ENCODE measurements at regions not wholly inside any gene's neighbourhood (a gene's known extent, or its start where the extent isn't known, plus 50 kb on each side); places are given as distances from the start of the nearest gene placed in this dataset.
A peak's percentile ranks its signal among the peaks of the same experiment; 100 is the strongest.
"Not testable (repeated sequence)": the region's sequence is repeated elsewhere in the genome, so short reads cannot be mapped to it uniquely, and the experiment has no call there.

DNA sequence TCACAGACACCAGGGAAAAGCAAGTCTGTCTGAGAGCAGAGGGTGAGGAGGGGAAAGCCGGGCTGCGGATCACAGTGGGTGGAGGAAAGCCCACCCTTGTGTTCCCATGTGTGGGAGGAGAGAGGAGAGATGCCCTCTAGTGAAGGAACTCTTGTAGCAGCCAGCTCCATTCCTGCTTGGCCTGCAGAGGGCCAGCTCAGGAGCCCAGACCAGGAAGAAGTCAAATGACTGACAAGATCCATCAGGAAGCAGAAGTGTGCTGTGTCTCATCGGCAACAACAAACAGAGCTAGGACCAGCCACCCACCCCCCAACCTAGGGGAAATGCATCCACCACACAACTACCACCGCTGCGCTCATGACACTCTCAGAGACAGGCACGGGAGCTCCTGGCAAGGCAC, 1548.3 kb downstream of the RPIA start:
- H3K4me3 ChIP-seq (ENCODE audit: low read depth, low read length, poor library complexity, severe bottlenecking); POLR2A ChIA-PET; H3K9me3 ChIP-seq (ENCODE audit: low read length); BruUV-seq (replicated peaks); CTCF ChIA-PET (ENCODE audit: unreplicated experiment); H3K9me2 ChIP-seq (ENCODE audit: insufficient read depth, low read length); H3K4me2 ChIP-seq (ENCODE audit: low read length); H2AFZ ChIP-seq (ENCODE audit: low read length); H3K79me2 ChIP-seq (ENCODE audit: insufficient read depth, low read depth, low read length); H4K20me1 ChIP-seq (ENCODE audit: insufficient read depth, low read length); H3K36me3 ChIP-seq (ENCODE audit: insufficient read depth, low read length); DNase-seq (ENCODE audit: low spot score); H3K27ac ChIP-seq (ENCODE audit: low read depth, low read length, poor library complexity, severe bottlenecking): not testable (repeated sequence)
- H3K4me1 ChIP-seq (ENCODE audit: insufficient read depth, low read length, poor library complexity, severe bottlenecking), result peaks cover 25% of the 10 kb centered on the region
- intact Hi-C loops (cut with micrococcal nuclease; ENCODE audit: unreplicated experiment), result loop anchor here (5.0 kb wide), 1 partner anchor 202 kb away; no protein-coding TSS in a partner anchor
- TF ChIP-seq, protein P1, sequence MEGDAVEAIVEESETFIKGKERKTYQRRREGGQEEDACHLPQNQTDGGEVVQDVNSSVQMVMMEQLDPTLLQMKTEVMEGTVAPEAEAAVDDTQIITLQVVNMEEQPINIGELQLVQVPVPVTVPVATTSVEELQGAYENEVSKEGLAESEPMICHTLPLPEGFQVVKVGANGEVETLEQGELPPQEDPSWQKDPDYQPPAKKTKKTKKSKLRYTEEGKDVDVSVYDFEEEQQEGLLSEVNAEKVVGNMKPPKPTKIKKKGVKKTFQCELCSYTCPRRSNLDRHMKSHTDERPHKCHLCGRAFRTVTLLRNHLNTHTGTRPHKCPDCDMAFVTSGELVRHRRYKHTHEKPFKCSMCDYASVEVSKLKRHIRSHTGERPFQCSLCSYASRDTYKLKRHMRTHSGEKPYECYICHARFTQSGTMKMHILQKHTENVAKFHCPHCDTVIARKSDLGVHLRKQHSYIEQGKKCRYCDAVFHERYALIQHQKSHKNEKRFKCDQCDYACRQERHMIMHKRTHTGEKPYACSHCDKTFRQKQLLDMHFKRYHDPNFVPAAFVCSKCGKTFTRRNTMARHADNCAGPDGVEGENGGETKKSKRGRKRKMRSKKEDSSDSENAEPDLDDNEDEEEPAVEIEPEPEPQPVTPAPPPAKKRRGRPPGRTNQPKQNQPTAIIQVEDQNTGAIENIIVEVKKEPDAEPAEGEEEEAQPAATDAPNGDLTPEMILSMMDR (conservative IDR thresholded peaks at IDR 0.05; ENCODE audit: low read length), result peak; percentile 35; the same call in 1 of the 2 replicates

DNA sequence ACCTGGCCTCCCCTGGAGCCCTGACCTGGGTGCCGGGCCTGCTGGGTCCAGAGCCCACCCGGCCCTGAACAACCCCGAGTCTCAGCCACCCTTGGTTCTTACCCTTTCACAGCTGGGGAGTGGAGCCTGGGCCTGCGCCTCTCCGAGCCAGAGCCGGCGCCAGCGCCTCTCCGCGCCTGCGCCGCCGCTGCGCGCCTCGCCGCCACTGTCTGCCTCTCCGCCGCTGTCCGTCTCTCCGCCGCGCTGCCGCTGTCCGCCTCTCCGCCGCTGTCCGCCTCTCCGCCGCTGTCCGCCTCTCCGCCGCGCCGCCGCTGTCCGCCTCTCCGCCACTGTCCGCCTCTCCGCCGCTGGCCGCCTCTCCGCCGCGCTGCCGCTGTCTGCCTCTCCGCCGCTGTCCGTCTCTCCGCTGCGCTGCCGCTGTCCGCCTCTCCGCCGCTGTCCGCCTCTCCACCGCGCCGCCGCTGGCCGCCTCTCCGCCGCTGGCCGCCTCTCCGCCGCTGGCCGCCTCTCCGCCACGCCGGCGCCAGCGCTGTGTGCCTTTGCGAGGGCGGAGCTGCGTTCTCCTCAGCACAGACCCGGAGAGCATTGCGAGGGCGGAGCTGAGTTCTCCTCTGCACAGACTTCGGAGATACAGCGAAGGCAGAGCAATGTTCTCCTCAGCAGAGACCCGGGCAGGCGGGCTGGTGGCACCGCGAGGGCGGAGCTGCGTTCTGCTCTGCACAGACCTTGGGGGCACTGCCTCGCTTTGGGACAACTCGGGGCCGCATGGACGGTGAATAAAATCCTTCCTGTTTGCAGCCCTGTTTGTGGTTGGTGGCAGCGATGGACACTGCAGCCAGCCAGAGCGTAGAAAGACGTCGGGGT, 1553.7 kb downstream of the RPIA start:
- H3K9me3 ChIP-seq (ENCODE audit: low read length); H3K4me1 ChIP-seq (ENCODE audit: insufficient read depth, low read length, poor library complexity, severe bottlenecking); H3K4me2 ChIP-seq (ENCODE audit: low read length); H3K79me2 ChIP-seq (ENCODE audit: insufficient read depth, low read depth, low read length); H3K27ac ChIP-seq (ENCODE audit: low read depth, low read length, poor library complexity, severe bottlenecking); intact Hi-C loops (cut with micrococcal nuclease; ENCODE audit: unreplicated experiment); H3K36me3 ChIP-seq (ENCODE audit: insufficient read depth, low read length); H3K9me2 ChIP-seq (ENCODE audit: insufficient read depth, low read length); POLR2A ChIA-PET; H4K20me1 ChIP-seq (ENCODE audit: insufficient read depth, low read length); H2AFZ ChIP-seq (ENCODE audit: low read length); DNase-seq (ENCODE audit: low spot score); CTCF ChIA-PET (ENCODE audit: unreplicated experiment); H3K4me3 ChIP-seq (ENCODE audit: low read depth, low read length, poor library complexity, severe bottlenecking); BruUV-seq (replicated peaks): not testable (repeated sequence)

DNA sequence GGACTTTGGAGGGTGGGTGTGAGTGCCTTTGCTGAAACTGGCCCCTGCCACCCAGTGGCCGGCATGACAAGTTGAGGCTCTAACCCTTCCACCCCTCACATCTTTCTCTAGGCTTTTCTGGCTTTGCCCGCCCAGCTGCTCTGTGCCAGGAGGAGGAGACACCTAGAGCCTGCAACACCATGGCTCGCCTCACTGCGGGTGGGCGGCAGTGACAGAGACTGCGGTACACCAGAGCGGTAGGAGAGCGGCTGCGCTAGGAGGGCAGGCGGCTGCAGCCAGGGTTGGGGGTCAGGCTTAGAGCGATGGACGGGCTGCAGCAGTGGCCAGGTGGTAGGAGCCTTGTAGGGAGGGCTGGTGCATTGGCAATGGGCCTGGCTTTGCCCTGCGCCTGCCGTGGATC, 1556.9 kb downstream of the RPIA start:
- intact Hi-C loops (cut with micrococcal nuclease; ENCODE audit: unreplicated experiment); BruUV-seq (replicated peaks): not testable (repeated sequence)

DNA sequence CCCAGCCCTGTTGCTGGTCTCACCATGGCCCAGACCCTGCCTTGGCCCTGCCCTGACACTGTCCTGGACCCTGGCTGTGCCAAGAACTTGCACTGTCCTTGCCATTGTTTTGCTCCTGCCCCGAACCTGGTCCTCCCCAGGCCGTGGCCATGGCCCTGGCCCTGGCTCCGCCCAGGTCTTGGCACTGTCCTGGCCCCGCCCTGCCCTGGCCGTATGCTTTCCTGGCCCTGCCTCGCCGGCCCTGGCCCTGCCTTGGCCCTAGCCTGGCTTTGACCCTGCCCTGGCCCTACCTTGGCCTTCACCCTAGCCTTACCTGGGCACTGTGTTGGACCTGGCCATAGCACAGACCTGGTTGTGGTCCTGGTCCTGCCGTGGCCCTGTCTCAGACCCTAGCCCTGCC, 1558.9 kb downstream of the RPIA start:
- H3K27ac ChIP-seq (ENCODE audit: low read depth, low read length, poor library complexity, severe bottlenecking); H3K4me3 ChIP-seq (ENCODE audit: low read depth, low read length, poor library complexity, severe bottlenecking); DNase-seq (ENCODE audit: low spot score); H3K4me1 ChIP-seq (ENCODE audit: insufficient read depth, low read length, poor library complexity, severe bottlenecking); H3K36me3 ChIP-seq (ENCODE audit: insufficient read depth, low read length); H3K79me2 ChIP-seq (ENCODE audit: insufficient read depth, low read depth, low read length); H3K9me3 ChIP-seq (ENCODE audit: low read length); intact Hi-C loops (cut with micrococcal nuclease; ENCODE audit: unreplicated experiment); BruUV-seq (replicated peaks); H2AFZ ChIP-seq (ENCODE audit: low read length); H3K9me2 ChIP-seq (ENCODE audit: insufficient read depth, low read length); H4K20me1 ChIP-seq (ENCODE audit: insufficient read depth, low read length); CTCF ChIA-PET (ENCODE audit: unreplicated experiment); POLR2A ChIA-PET; H3K4me2 ChIP-seq (ENCODE audit: low read length): not testable (repeated sequence)

More for the DNA sequence above, 1556.9 kb downstream of the RPIA start:
- H3K79me2 ChIP-seq (ENCODE audit: insufficient read depth, low read depth, low read length); H3K9me3 ChIP-seq (ENCODE audit: low read length); H3K4me3 ChIP-seq (ENCODE audit: low read depth, low read length, poor library complexity, severe bottlenecking); H3K4me2 ChIP-seq (ENCODE audit: low read length); DNase-seq (ENCODE audit: low spot score); H3K27ac ChIP-seq (ENCODE audit: low read depth, low read length, poor library complexity, severe bottlenecking); H2AFZ ChIP-seq (ENCODE audit: low read length); H3K9me2 ChIP-seq (ENCODE audit: insufficient read depth, low read length); H3K4me1 ChIP-seq (ENCODE audit: insufficient read depth, low read length, poor library complexity, severe bottlenecking); H3K36me3 ChIP-seq (ENCODE audit: insufficient read depth, low read length); POLR2A ChIA-PET; H4K20me1 ChIP-seq (ENCODE audit: insufficient read depth, low read length); CTCF ChIA-PET (ENCODE audit: unreplicated experiment): not testable (repeated sequence)

DNA sequence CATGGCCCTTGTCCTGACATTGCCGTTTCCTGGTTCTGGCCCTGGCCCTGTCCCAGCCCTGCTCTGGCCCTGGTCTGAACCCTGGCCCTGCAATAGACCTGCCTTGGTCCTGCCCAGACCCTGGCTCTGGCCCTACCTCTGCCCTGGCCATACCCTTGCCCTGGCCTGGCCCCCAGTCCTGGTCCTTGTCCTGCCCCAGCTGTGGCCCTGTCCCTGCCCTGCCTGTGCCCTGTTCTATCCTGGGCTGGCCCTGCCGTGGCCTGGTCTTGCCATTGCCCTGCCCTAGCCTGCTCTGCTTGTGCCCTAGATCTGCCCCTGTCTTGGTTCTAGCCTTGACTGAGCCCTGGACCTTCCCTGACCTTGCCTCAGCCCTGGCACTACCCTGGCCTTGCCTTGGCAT, 1560.1 kb downstream of the RPIA start:
- POLR2A ChIA-PET; BruUV-seq (replicated peaks); CTCF ChIA-PET (ENCODE audit: unreplicated experiment): not testable (repeated sequence)

DNA sequence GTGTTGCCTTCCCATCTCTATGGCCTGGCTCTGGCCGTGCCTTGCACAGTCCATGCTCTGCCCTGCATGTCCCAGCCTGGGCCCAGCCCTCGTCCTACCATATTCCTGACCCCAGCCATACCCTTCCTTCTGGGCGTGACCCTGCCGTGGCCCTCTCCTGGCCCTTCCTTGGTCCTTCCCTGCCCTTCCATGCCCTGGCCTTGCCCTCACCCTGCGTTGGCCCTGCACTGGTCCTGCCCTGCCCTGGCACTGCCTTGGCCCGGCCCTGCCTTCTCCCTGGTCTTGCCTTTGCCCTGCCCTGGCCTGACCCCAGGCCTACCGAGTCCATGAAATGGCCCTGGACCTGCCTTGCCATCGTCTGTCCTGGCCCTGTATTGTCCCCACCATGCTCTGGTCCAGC, 1561.8 kb downstream of the RPIA start:
- intact Hi-C loops (cut with micrococcal nuclease; ENCODE audit: unreplicated experiment); H3K9me2 ChIP-seq (ENCODE audit: insufficient read depth, low read length); H3K36me3 ChIP-seq (ENCODE audit: insufficient read depth, low read length); CTCF ChIA-PET (ENCODE audit: unreplicated experiment); DNase-seq (ENCODE audit: low spot score); H3K4me2 ChIP-seq (ENCODE audit: low read length); H3K79me2 ChIP-seq (ENCODE audit: insufficient read depth, low read depth, low read length); BruUV-seq (replicated peaks); H3K4me3 ChIP-seq (ENCODE audit: low read depth, low read length, poor library complexity, severe bottlenecking); H3K27ac ChIP-seq (ENCODE audit: low read depth, low read length, poor library complexity, severe bottlenecking); H3K4me1 ChIP-seq (ENCODE audit: insufficient read depth, low read length, poor library complexity, severe bottlenecking); H2AFZ ChIP-seq (ENCODE audit: low read length); POLR2A ChIA-PET; H4K20me1 ChIP-seq (ENCODE audit: insufficient read depth, low read length); H3K9me3 ChIP-seq (ENCODE audit: low read length): not testable (repeated sequence)

More for the DNA sequence above, 1560.1 kb downstream of the RPIA start:
- H3K4me3 ChIP-seq (ENCODE audit: low read depth, low read length, poor library complexity, severe bottlenecking); H3K9me3 ChIP-seq (ENCODE audit: low read length); intact Hi-C loops (cut with micrococcal nuclease; ENCODE audit: unreplicated experiment); H4K20me1 ChIP-seq (ENCODE audit: insufficient read depth, low read length); DNase-seq (ENCODE audit: low spot score); H3K27ac ChIP-seq (ENCODE audit: low read depth, low read length, poor library complexity, severe bottlenecking); H3K4me1 ChIP-seq (ENCODE audit: insufficient read depth, low read length, poor library complexity, severe bottlenecking); H2AFZ ChIP-seq (ENCODE audit: low read length); H3K36me3 ChIP-seq (ENCODE audit: insufficient read depth, low read length); H3K79me2 ChIP-seq (ENCODE audit: insufficient read depth, low read depth, low read length); H3K9me2 ChIP-seq (ENCODE audit: insufficient read depth, low read length); H3K4me2 ChIP-seq (ENCODE audit: low read length): not testable (repeated sequence)
